ENCODE measurements at regions not wholly inside any gene's neighbourhood (a gene's known extent, or its start where the extent isn't known, plus 50 kb on each side); places are given as distances from the start of the nearest gene placed in this dataset.

DNA sequence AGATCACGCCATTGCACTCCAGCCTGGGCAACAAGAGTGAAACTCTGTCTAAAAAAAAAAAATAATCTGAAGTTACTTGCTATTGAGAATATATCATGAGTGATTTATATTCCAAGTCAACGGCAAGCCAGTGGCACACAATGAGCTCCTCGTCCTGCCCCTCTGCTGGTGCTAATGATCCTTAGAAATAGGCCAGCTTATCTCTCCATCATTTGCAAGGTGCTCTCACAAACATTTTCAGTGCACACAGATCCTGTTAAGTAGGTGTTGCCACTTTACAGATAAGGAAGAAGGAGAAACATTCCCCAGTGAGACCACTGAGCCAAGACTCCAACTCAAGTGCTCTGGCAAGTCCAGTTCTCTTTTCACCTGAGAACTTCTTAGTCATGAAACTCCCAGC, 91.3 kb upstream of the GPR45 start:
- no peaks in the 10 kb centered on the region for H3K9me3 ChIP-seq
- TF ChIP-seq, protein P1, sequence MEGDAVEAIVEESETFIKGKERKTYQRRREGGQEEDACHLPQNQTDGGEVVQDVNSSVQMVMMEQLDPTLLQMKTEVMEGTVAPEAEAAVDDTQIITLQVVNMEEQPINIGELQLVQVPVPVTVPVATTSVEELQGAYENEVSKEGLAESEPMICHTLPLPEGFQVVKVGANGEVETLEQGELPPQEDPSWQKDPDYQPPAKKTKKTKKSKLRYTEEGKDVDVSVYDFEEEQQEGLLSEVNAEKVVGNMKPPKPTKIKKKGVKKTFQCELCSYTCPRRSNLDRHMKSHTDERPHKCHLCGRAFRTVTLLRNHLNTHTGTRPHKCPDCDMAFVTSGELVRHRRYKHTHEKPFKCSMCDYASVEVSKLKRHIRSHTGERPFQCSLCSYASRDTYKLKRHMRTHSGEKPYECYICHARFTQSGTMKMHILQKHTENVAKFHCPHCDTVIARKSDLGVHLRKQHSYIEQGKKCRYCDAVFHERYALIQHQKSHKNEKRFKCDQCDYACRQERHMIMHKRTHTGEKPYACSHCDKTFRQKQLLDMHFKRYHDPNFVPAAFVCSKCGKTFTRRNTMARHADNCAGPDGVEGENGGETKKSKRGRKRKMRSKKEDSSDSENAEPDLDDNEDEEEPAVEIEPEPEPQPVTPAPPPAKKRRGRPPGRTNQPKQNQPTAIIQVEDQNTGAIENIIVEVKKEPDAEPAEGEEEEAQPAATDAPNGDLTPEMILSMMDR (IDR thresholded peaks at IDR 0.05), result no peak
- no peak for TF ChIP-seq POLR2AphosphoS5 (IDR thresholded peaks at IDR 0.05)
- no peak for TF ChIP-seq POLR2A (IDR thresholded peaks at IDR 0.05)
- H3K4me3 ChIP-seq, result no peak overlapping the region
- no peaks in the 10 kb centered on the region for H3K4me1 ChIP-seq (replicated peaks)
- intact Hi-C loops (cut with DNase I), result no loop called here
- no peak for DNase-seq (ENCODE audit: low spot score)
- no peaks in the 10 kb centered on the region for H3K36me3 ChIP-seq
- no peak overlapping the region for H3K27ac ChIP-seq
- H3K27me3 ChIP-seq (replicated peaks; ENCODE audit: insufficient read depth), result no peaks in the 10 kb centered on the region
- 70% methylated on average over 3 of the region's 3 CpGs for WGBS

- Histone ChIP-seq H3K9me3 (no peaks in the 10 kb centered on the region), H3K4me1 (replicated peaks) (no peaks in the 10 kb centered on the region), H3K27me3 (replicated peaks; ENCODE audit: insufficient read depth) (no peaks in the 10 kb centered on the region), H3K27ac (no peak overlapping the region), H3K36me3 (no peaks in the 10 kb centered on the region), H3K4me3 (no peak overlapping the region)
- WGBS, result 94% methylated on average over 5 of the region's 5 CpGs
- TF ChIP-seq, protein P1 (IDR thresholded peaks at IDR 0.05), result no peak
- no peak for TF ChIP-seq POLR2A (IDR thresholded peaks at IDR 0.05)
- TF ChIP-seq POLR2AphosphoS5 (IDR thresholded peaks at IDR 0.05), result no peak
- intact Hi-C loops (cut with DNase I), result no loop called here
- no peak for DNase-seq (ENCODE audit: low spot score)
These were observed 87.3 kb upstream of the GPR45 start for GRCh38 chr2:105154119-105154818.

DNA sequence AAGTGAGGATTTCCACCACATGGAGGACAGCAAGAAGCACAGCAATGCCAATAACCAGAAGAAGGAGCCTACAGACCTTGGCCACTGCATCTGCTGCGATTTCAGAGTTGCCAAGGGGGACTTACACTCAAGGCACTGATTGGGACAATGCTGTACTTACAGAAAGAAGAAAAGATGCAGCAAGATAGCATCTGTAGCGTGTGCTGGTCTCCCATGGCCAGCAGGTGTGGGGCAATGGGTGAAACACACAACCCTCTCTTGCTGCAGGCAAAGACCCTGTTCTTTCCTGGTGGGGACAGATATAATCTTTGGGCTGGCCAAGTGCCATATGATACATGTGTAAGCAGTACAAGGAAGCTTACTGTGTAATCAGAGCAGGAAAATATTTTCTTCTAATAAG, 85.4 kb upstream of the GPR45 start:
- intact Hi-C loops (cut with DNase I), result no loop called here
- Histone ChIP-seq H3K36me3 (no peaks in the 10 kb centered on the region), H3K27me3 (replicated peaks; ENCODE audit: insufficient read depth) (no peaks in the 10 kb centered on the region), H3K4me1 (replicated peaks) (no peaks in the 10 kb centered on the region), H3K4me3 (no peak overlapping the region), H3K27ac (no peak overlapping the region), H3K9me3 (no peaks in the 10 kb centered on the region)
- WGBS, result 91% methylated on average over 2 of the region's 2 CpGs
- DNase-seq (ENCODE audit: low spot score), result no peak
- TF ChIP-seq POLR2AphosphoS5 (IDR thresholded peaks at IDR 0.05) (no peak), POLR2A (IDR thresholded peaks at IDR 0.05) (no peak)
- TF ChIP-seq, protein P1 (IDR thresholded peaks at IDR 0.05), result no peak

- no peaks in the 10 kb centered on the region for H3K9me3 ChIP-seq
- no peaks in the 10 kb centered on the region for H3K27me3 ChIP-seq (replicated peaks; ENCODE audit: insufficient read depth)
- no peak for TF ChIP-seq POLR2A (IDR thresholded peaks at IDR 0.05)
- no peak for TF ChIP-seq POLR2AphosphoS5 (IDR thresholded peaks at IDR 0.05)
- TF ChIP-seq, protein P1 (IDR thresholded peaks at IDR 0.05), result no peak
- no peak overlapping the region for H3K4me3 ChIP-seq
- DNase-seq (ENCODE audit: low spot score), result no peak
- H3K27ac ChIP-seq, result no peak overlapping the region
- intact Hi-C loops (cut with DNase I), result no loop called here
- no peaks in the 10 kb centered on the region for H3K36me3 ChIP-seq
- no peaks in the 10 kb centered on the region for H3K4me1 ChIP-seq (replicated peaks)
These were observed 83.5 kb upstream of the GPR45 start for GRCh38 chr2:105158002-105158401.

DNA sequence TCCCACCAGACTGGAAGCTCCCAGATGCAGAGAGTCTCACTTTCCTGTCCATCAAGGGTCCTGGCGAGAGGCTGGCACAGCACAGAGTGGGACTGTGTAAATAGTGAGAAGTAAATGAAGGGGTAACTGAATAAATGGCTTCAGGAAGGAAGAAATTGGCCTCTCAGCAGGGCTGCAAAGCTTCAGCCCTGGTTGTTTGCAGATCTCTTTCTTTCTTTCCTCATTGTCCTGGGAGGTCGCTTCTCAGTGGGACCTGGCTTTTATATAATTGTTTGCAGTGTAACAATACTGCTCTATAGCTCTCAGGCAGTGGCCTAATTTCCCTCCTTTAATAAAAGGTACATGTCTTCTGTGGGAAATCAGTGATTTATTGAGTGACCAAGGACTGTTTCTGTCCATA, 74.9 kb upstream of the GPR45 start:
- intact Hi-C loops (cut with DNase I), result no loop called here
- Histone ChIP-seq H3K27me3 (replicated peaks; ENCODE audit: insufficient read depth) (no peaks in the 10 kb centered on the region), H3K9me3 (no peaks in the 10 kb centered on the region), H3K27ac (no peak overlapping the region), H3K4me3 (no peak overlapping the region), H3K4me1 (replicated peaks) (no peaks in the 10 kb centered on the region), H3K36me3 (no peaks in the 10 kb centered on the region)
- WGBS, result 48% methylated on average over 2 of the region's 2 CpGs
- DNase-seq (ENCODE audit: low spot score), result no peak
- TF ChIP-seq POLR2A (IDR thresholded peaks at IDR 0.05) (no peak), POLR2AphosphoS5 (IDR thresholded peaks at IDR 0.05) (no peak)
- TF ChIP-seq, protein P1 (IDR thresholded peaks at IDR 0.05), result no peak

Data from prostate gland (tissue), 2 donors.